H9 (cell line): ENCODE measurements at regions not wholly inside any gene's neighbourhood (a gene's known extent, or its start where the extent isn't known, plus 50 kb on each side); places are given as distances from the start of the nearest gene placed in this dataset.

Experiments used
- DNase-seq: peaks from one replicate; pipeline ENCODE4 v3.0.0-alpha.2; 2017
- H2AFZ ChIP-seq: one replicate; pipeline ENCODE4 v1.6.1; 2013; ENCODE audit warnings: mild to moderate bottlenecking, low read length, control low read depth, moderate library complexity
- H2AK5ac ChIP-seq: 2 replicates; pipeline ENCODE4 v1.6.1; 2013; ENCODE audit warnings: low read length, control low read depth, mixed read lengths; ENCODE audit not compliant: insufficient read length
- H2BK120ac ChIP-seq: one replicate; pipeline ENCODE4 v1.6.1; 2013; ENCODE audit warnings: low read depth, mild to moderate bottlenecking, low read length, control low read depth, inconsistent platforms; ENCODE audit not compliant: poor library complexity, severe bottlenecking
- H2BK12ac ChIP-seq: 2 replicates; pipeline ENCODE4 v1.6.1; 2013; ENCODE audit warnings: low read length, control low read depth, mixed read lengths, low read depth; ENCODE audit not compliant: insufficient read length
- H2BK15ac ChIP-seq: 2 replicates; pipeline ENCODE4 v1.6.1; 2013; ENCODE audit warnings: low read depth, low read length, control low read depth
- H2BK20ac ChIP-seq: one replicate; pipeline ENCODE4 v1.6.1; 2013; ENCODE audit warnings: low read depth, mild to moderate bottlenecking, low read length, control low read depth, inconsistent platforms; ENCODE audit not compliant: poor library complexity, severe bottlenecking
- H2BK5ac ChIP-seq: 2 replicates; pipeline ENCODE4 v1.6.1; 2013; ENCODE audit warnings: low read length, control low read depth, mixed read lengths; ENCODE audit not compliant: insufficient read length
- H3K14ac ChIP-seq: 2 replicates; pipeline ENCODE4 v1.6.1; 2013; ENCODE audit warnings: low read length, control low read depth; ENCODE audit not compliant: insufficient read depth
- H3K18ac ChIP-seq: 2 replicates; pipeline ENCODE4 v1.6.1; 2013; ENCODE audit warnings: low read depth, mild to moderate bottlenecking, mixed read lengths, low read length, control low read depth; ENCODE audit not compliant: insufficient read length
- H3K23ac ChIP-seq: 2 replicates; pipeline ENCODE4 v1.6.1; 2013; ENCODE audit warnings: low read length, control low read depth, mixed read lengths, low read depth; ENCODE audit not compliant: insufficient read length
- H3K23me2 ChIP-seq: 2 replicates; pipeline ENCODE4 v1.6.1; 2013; ENCODE audit warnings: low read depth, mild to moderate bottlenecking, mixed read lengths, low read length, control low read depth; ENCODE audit not compliant: insufficient read length, poor library complexity, severe bottlenecking
- H3K27ac ChIP-seq: 2 replicates; pipeline ENCODE4 v1.5.1; 2013; ENCODE audit warnings: low read length, control low read depth, mixed read lengths, low read depth; ENCODE audit not compliant: insufficient read length
- H3K27me3 ChIP-seq: 2 replicates; pipeline ENCODE4 v1.6.1; 2013; ENCODE audit warnings: low read length, control low read depth, inconsistent platforms; ENCODE audit not compliant: insufficient read depth
- H3K4ac ChIP-seq: 2 replicates; pipeline ENCODE4 v1.6.1; 2013; ENCODE audit warnings: low read depth, mild to moderate bottlenecking, control low read depth, inconsistent platforms, low read length, moderate library complexity
- H3K4me1 ChIP-seq: 2 replicates; pipeline ENCODE4 v1.6.1; 2013; ENCODE audit warnings: low read length, control low read depth, inconsistent platforms; ENCODE audit not compliant: insufficient read depth
- H3K4me2 ChIP-seq: 2 replicates; pipeline ENCODE4 v1.6.1; 2013; ENCODE audit warnings: low read length, control low read depth, mixed read lengths; ENCODE audit not compliant: insufficient read length, insufficient read depth
- H3K56ac ChIP-seq: 2 replicates; pipeline ENCODE4 v1.6.1; 2013; ENCODE audit warnings: low read depth, mild to moderate bottlenecking, mixed read lengths, low read length, control low read depth; ENCODE audit not compliant: insufficient read length
- H3K79me1 ChIP-seq: 2 replicates; pipeline ENCODE4 v1.6.1; 2013; ENCODE audit warnings: low read depth, mild to moderate bottlenecking, moderate library complexity, low read length, control low read depth, inconsistent platforms; ENCODE audit not compliant: insufficient read depth, poor library complexity, severe bottlenecking
- H3K79me2 ChIP-seq: 2 replicates; pipeline ENCODE4 v1.6.1; 2013; ENCODE audit warnings: low read length, control low read depth, inconsistent platforms; ENCODE audit not compliant: insufficient read depth
- H3K9ac ChIP-seq: 2 replicates; pipeline ENCODE4 v1.6.1; 2013; ENCODE audit warnings: low read length, control low read depth, mixed read lengths; ENCODE audit not compliant: insufficient read length; ENCODE audit errors: extremely low read depth
- H3K9me3 ChIP-seq: one replicate; pipeline ENCODE4 v1.6.1; 2013; ENCODE audit warnings: low read depth, low read length, inconsistent platforms; ENCODE audit not compliant: control insufficient read depth
- H3T11ph ChIP-seq: one replicate; pipeline ENCODE4 v1.6.1; 2013; ENCODE audit warnings: mild to moderate bottlenecking, low read length, control low read depth, inconsistent platforms
- H4K20me1 ChIP-seq: one replicate; pipeline ENCODE4 v1.6.1; 2013; ENCODE audit not compliant: control insufficient read depth, insufficient read length, insufficient read depth
- H4K5ac ChIP-seq: 2 replicates; pipeline ENCODE4 v1.6.1; 2013; ENCODE audit warnings: low read depth, mild to moderate bottlenecking, mixed read lengths, low read length, control low read depth; ENCODE audit not compliant: insufficient read length
- H4K8ac ChIP-seq: replicated peaks from 2 replicates; pipeline ENCODE4 v1.6.1; 2013; ENCODE audit warnings: low read length, control low read depth, mixed read lengths, low read depth; ENCODE audit not compliant: insufficient read length
- H4K91ac ChIP-seq: 2 replicates; pipeline ENCODE4 v1.6.1; 2013; ENCODE audit warnings: low read depth, mild to moderate bottlenecking, moderate library complexity, mixed read lengths, low read length, control low read depth; ENCODE audit not compliant: insufficient read length
- H3K27ac Mint-ChIP-seq, 3 experiments: 2 replicates in 2 of 3; 3 replicates in 1 of 3; pipeline ENCODE4 v1.8.0; 2020 to 2021; ENCODE audit warnings: mixed read lengths in 3 of 3, mild to moderate bottlenecking in 1 of 3, moderate library complexity in 1 of 3
- H3K27me3 Mint-ChIP-seq: 2 replicates; pipeline ENCODE4 v1.8.0; 2021; ENCODE audit warnings: low read depth, mild to moderate bottlenecking, moderate library complexity, mixed read lengths
- H3K36me3 Mint-ChIP-seq, 3 experiments: 2 replicates in 2 of 3; 3 replicates in 1 of 3; pipeline ENCODE4 v1.8.0; 2020 to 2021; ENCODE audit warnings: low read depth in 3 of 3, mixed read lengths in 3 of 3; ENCODE audit not compliant: insufficient read depth in 1 of 3
- H3K4me1 Mint-ChIP-seq, 2 experiments: 2 replicates each; pipeline ENCODE4 v1.8.0; 2020; ENCODE audit warnings: mixed read lengths in 2 of 2
- H3K4me3 Mint-ChIP-seq, 2 experiments: 2 replicates in 1 of 2; 3 replicates in 1 of 2; pipeline ENCODE4 v1.8.0; 2020 to 2021; ENCODE audit warnings: mild to moderate bottlenecking in 2 of 2, mixed read lengths in 2 of 2, moderate library complexity in 1 of 2
- H3K9me3 Mint-ChIP-seq, 2 experiments: 2 replicates in 1 of 2; 3 replicates in 1 of 2; pipeline ENCODE4 v1.8.0; 2020; ENCODE audit warnings: mild to moderate bottlenecking in 2 of 2, mixed read lengths in 2 of 2, moderate library complexity in 1 of 2
- WGBS: extraction: QIAGEN DNeasy Blood & Tissue Kit; methylation state at CpG from one replicate; pipeline ENCODE4 v1.1.7; 2013; ENCODE audit warnings: missing lambda C conversion rate, low lambda C conversion rate, mixed read lengths; ENCODE audit not compliant: insufficient read length; ENCODE audit errors: extremely low coverage; 5-methylcytosine and 5-hydroxymethylcytosine counted together
- TF ChIP-seq, protein P1 (sequence below): fragments of 200-600 bp; sonication (generic); conservative IDR thresholded peaks from 3 replicates; pipeline ENCODE4 v1.8.0; 2021; ENCODE audit warnings: antibody characterized with exemption, mild to moderate bottlenecking

DNA sequence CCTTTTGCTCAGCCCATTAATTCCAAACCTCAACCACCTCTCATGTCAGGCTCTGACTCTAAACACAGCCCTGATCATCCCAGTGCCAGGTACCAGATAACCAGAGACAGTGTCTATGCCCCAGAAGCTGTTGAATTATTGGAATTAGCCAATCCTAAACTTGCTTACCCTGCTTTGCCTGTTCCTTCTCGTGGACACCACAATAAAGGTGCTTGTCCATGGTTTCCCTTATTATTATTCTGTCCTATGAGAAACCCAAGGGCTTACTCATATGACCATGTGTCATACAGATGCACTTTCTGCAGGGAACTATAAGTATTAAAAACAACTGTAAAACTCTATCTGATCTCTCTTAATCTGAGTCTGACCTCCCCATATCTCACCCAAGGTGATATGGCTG lies 2193.8 kb upstream of the PIK3C3 start:
- H3K79me2 ChIP-seq: no peaks in the 10 kb centered on the region
- H2BK12ac ChIP-seq: no peak overlapping the region
- H4K8ac ChIP-seq: no peak overlapping the region
- H2BK5ac ChIP-seq: no peak overlapping the region
- WGBS: no CpG with 5 or more reads among the region's 1 CpG
- H3K56ac ChIP-seq: no peak overlapping the region
- Mint-ChIP-seq H3K4me3 (no peak overlapping the region), H3K27me3 (no peaks in the 10 kb centered on the region), H3K27ac (peak overlapping the region in 1 of 3 experiments; percentile 46; a peak in 2 of 7 replicates), H3K9me3 (peaks cover under 1 to 3% of the 10 kb centered on the region in 2 experiments; a peak in 2 of 5 replicates), H3K36me3 (peaks cover 5 to 9% (median 6%) of the 10 kb centered on the region in 3 experiments; a peak in 4 of 7 replicates), H3K4me1 (peaks cover 18 to 20% of the 10 kb centered on the region in 2 experiments)
- H3K27ac ChIP-seq: no peak overlapping the region
- no peak overlapping the region for H3K23ac ChIP-seq
- no peak overlapping the region for H2BK120ac ChIP-seq
- H4K20me1 ChIP-seq: no peaks in the 10 kb centered on the region
- H3T11ph ChIP-seq: no peak overlapping the region
- 0 out of 2 replicates have a peak, but pooled peaks cover 2% of the 10 kb centered on the region for H3K4me1 ChIP-seq
- H2BK20ac ChIP-seq: no peak overlapping the region
- no peak overlapping the region for H4K5ac ChIP-seq
- H3K9ac ChIP-seq: no peak overlapping the region
- no peak for DNase-seq
- H3K27me3 ChIP-seq: no peaks in the 10 kb centered on the region
- no peak overlapping the region for H2AFZ ChIP-seq
- no peaks in the 10 kb centered on the region for H3K23me2 ChIP-seq
- no peaks in the 10 kb centered on the region for H3K9me3 ChIP-seq
- no peak overlapping the region for H2BK15ac ChIP-seq
- H4K91ac ChIP-seq: no peak overlapping the region
- no peak overlapping the region for H2AK5ac ChIP-seq
- H3K4ac ChIP-seq: no peak overlapping the region
- H3K79me1 ChIP-seq: no peaks in the 10 kb centered on the region
- H3K18ac ChIP-seq: no peak overlapping the region
- no peak overlapping the region for H3K14ac ChIP-seq
- no peak overlapping the region for H3K4me2 ChIP-seq
- TF ChIP-seq, protein P1, sequence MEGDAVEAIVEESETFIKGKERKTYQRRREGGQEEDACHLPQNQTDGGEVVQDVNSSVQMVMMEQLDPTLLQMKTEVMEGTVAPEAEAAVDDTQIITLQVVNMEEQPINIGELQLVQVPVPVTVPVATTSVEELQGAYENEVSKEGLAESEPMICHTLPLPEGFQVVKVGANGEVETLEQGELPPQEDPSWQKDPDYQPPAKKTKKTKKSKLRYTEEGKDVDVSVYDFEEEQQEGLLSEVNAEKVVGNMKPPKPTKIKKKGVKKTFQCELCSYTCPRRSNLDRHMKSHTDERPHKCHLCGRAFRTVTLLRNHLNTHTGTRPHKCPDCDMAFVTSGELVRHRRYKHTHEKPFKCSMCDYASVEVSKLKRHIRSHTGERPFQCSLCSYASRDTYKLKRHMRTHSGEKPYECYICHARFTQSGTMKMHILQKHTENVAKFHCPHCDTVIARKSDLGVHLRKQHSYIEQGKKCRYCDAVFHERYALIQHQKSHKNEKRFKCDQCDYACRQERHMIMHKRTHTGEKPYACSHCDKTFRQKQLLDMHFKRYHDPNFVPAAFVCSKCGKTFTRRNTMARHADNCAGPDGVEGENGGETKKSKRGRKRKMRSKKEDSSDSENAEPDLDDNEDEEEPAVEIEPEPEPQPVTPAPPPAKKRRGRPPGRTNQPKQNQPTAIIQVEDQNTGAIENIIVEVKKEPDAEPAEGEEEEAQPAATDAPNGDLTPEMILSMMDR: no peak
